Heart left ventricle (tissue), 16 donors: ENCODE measurements at regions not wholly inside any gene's neighbourhood (a gene's known extent, or its start where the extent isn't known, plus 50 kb on each side); places are given as distances from the start of the nearest gene placed in this dataset.
"Not testable (repeated sequence)": the region's sequence is repeated elsewhere in the genome, so short reads cannot be mapped to it uniquely, and the experiment has no call there.

Experiments
- ATAC-seq, 4 donors: fragments of 200-7000 bp; cut with Tn5 transposase; one replicate each; pipeline ENCODE4 v1.9.1; 2020 to 2022; ENCODE audit warnings: moderate library complexity in 4 of 4, mild to moderate bottlenecking in 3 of 4, moderate number of reproducible peaks in 1 of 4
- DNase-seq, 5 donors: peaks; one replicate each; pipeline ENCODE4 v3.0.0-alpha.2; 2020
- H3K27ac ChIP-seq, 12 donors: fragments of 200-600 bp; sonication (generic) in 4 of 12; one replicate each; pipeline versions ENCODE4 v1.5.0 to v1.8.0; 2016 to 2022; ENCODE audit warnings: mild to moderate bottlenecking in 2 of 12
- H3K27me3 ChIP-seq, 9 donors: fragments of 200-600 bp; sonication (generic) in 2 of 9; one replicate each; pipeline versions ENCODE4 v1.5.1 to v1.8.0; 2016 to 2022; ENCODE audit warnings: mild to moderate bottlenecking in 3 of 9
- H3K36me3 ChIP-seq, 9 donors: fragments of 200-600 bp; sonication (generic) in 2 of 9; one replicate each; pipeline versions ENCODE4 v1.5.0 to v1.8.0; 2018 to 2022; ENCODE audit warnings: mild to moderate bottlenecking in 2 of 9
- H3K4me1 ChIP-seq, 12 donors: fragments of 200-600 bp; sonication (generic) in 4 of 12; one replicate each; pipeline versions ENCODE4 v1.5.0 to v1.8.0; 2016 to 2022; ENCODE audit warnings: mild to moderate bottlenecking in 3 of 12
- H3K4me3 ChIP-seq, 12 donors: fragments of 200-600 bp; sonication (generic) in 4 of 12; one replicate each; pipeline versions ENCODE4 v1.5.0 to v1.8.0; 2017 to 2022; ENCODE audit warnings: mild to moderate bottlenecking in 9 of 12, moderate library complexity in 4 of 12
- H3K9me3 ChIP-seq, 12 donors: fragments of 200-600 bp; sonication (generic) in 4 of 12; one replicate each; pipeline versions ENCODE4 v1.5.0 to v1.8.0; 2016 to 2022; ENCODE audit warnings: mild to moderate bottlenecking in 1 of 12
- CTCF ChIP-seq, 12 donors: fragments of 200-600 bp; sonication (generic) in 4 of 12; IDR thresholded peaks; one replicate each; pipeline versions ENCODE4 v1.5.0 to v1.8.0; 2018 to 2022; ENCODE audit warnings: antibody characterized with exemption in 12 of 12, mild to moderate bottlenecking in 5 of 12
- POLR2A ChIP-seq, 2 donors: fragments of 450-650 bp; IDR thresholded peaks; one replicate each; pipeline ENCODE4 v1.6.1; 2017; ENCODE audit warnings: antibody characterized with exemption in 2 of 2, mild to moderate bottlenecking in 2 of 2, moderate library complexity in 2 of 2
- WGBS, 4 donors: extraction: QIAGEN DNeasy Blood & Tissue Kit in 2 of 4; methylation state at CpG; one replicate each; pipeline versions ENCODE4 v1.1.5 to v1.1.7; 2013 to 2018; 5-methylcytosine and 5-hydroxymethylcytosine counted together
- intact Hi-C, 10 donors: fragments of 100-400 bp; cut with DNase I; formaldehyde crosslinking; loops; one replicate each; pipeline versions ENCODE4 v1.11.1 to v1.14.2; 2022
- donor health status: ischemic (EF 13 %, LVEDD 7.1; RV severe dilation, severe dysfunction).
- donor health status: healthy with polysubstance abuse.
- donor health status: DM: no; HTN: yes; CAD: no.
- donor health status: DM: no; HTN: no; CAD: no.
- donor health status: ischemic (EF 25% LVEDD 6.9; RV normal size, moderate dysfunction).
- donor health status: ischemic (EF 25% LVEDD 5.7; RV mildly dilated, moderate dysfunction).
- donor health status: healthy.
- donor health status: DM: yes; HTN: yes; CAD: no.
- donor health status: ischemic (EF 35%, LVEDD 5.7; RV mildly dilated, moderate dysfunction).
- donor health status: nonischemic (EF 11% LVEDD 7.7; RV severe dilation, severe dysfunction).
- donor health status: DM: yes; HTN: yes; CAD: no.
- donor health status: PGD.
- donor health status: ischemic (EF 29% LVEDD 5.4; RV normal size, mild dysfunction).
- donor health status: nonischemic (EF 23%, LVEDD 6.1; RV moderate dilation, normal function).

GRCh38 chr3:48101301-48101650 lies 85.1 kb upstream of the MAP4 start:
- H3K36me3 ChIP-seq, ATAC-seq, H3K9me3 ChIP-seq, H3K27me3 ChIP-seq, H3K4me1 ChIP-seq, DNase-seq, H3K27ac ChIP-seq, intact Hi-C loops, H3K4me3 ChIP-seq: not testable (repeated sequence)
- 98 to 100% (median 98%) methylated on average over 2 of the region's 2 CpGs for WGBS, 4 donors

- Histone ChIP-seq H3K36me3 (no peaks in the 10 kb centered on the region), H3K4me1 (peaks cover 0 to 12% (median 8%) of the 10 kb centered on the region in 12 donors), H3K9me3 (no peaks in the 10 kb centered on the region), H3K27ac (no peak overlapping the region), H3K27me3 (no peaks in the 10 kb centered on the region), H3K4me3 (no peak overlapping the region)
- intact Hi-C loops: loop anchor here in 2 of 10 donors (5.0 kb wide), 2 partner anchors 45 to 50 kb away; no protein-coding TSS in a partner anchor
- no peak for ATAC-seq
- 46 to 95% (median 48%) methylated on average over 2 of the region's 2 CpGs for WGBS, 4 donors
- TF ChIP-seq CTCF (IDR thresholded peaks at IDR 0.05) (no peak), POLR2A (IDR thresholded peaks at IDR 0.05) (no peak)
- DNase-seq: no peak
Measured at GRCh38 chr3:48092270-48092669, 76.1 kb upstream of the MAP4 start.

- Histone ChIP-seq H3K9me3 (no peaks in the 10 kb centered on the region), H3K4me3 (no peak overlapping the region), H3K27ac (peak overlapping the region in 1 of 12 donors; percentile 100), H3K4me1 (peaks cover 0 to 31% (median 26%) of the 10 kb centered on the region in 12 donors), H3K27me3 (no peaks in the 10 kb centered on the region), H3K36me3 (peaks cover 0 to 8% (median 0%) of the 10 kb centered on the region in 9 donors)
- WGBS, 4 donors: 91 to 98% (median 95%) methylated on average over 19 of the region's 19 CpGs
- DNase-seq (no peak), ATAC-seq (no peak)
- TF ChIP-seq CTCF (IDR thresholded peaks at IDR 0.05): no peak
- TF ChIP-seq POLR2A (IDR thresholded peaks at IDR 0.05): no peak
- intact Hi-C loops: loop anchor here in 2 of 10 donors (5.0 kb wide), 2 partner anchors 47 to 52 kb away; no protein-coding TSS in a partner anchor
Measured at GRCh38 chr3:48090166-48090939, 74.1 kb upstream of the MAP4 start.

- Histone ChIP-seq H3K9me3 (no peaks in the 10 kb centered on the region), H3K27ac (peak overlapping the region; percentile 90 to 100 (median 98)), H3K27me3 (no peaks in the 10 kb centered on the region), H3K36me3 (peaks cover 0 to 14% (median 0%) of the 10 kb centered on the region in 9 donors), H3K4me1 (peaks cover 0 to 44% (median 39%) of the 10 kb centered on the region in 12 donors), H3K4me3 (peak overlapping the region; percentile 55 to 100 (median 94))
- peak in 1 of 12 donors; percentile 10 for TF ChIP-seq CTCF (IDR thresholded peaks at IDR 0.05)
- peak; percentile 39 to 87 for TF ChIP-seq POLR2A (IDR thresholded peaks at IDR 0.05)
- ATAC-seq: peak; percentile 85 to 98 (median 94)
- intact Hi-C loops: loop anchor here in 8 of 10 donors (1.0 to 10.0 kb wide), 11 partner anchors 41 to 97 kb away; partner anchors contain the start of gene MAP4 (in 2 of the 8)
- WGBS, 4 donors: 0 to 1% (median 1%) methylated on average over 56 to 79 of the region's 79 CpGs
- DNase-seq: peak; percentile 97 to 99 (median 98)
Measured at GRCh38 chr3:48088749-48089466, 72.7 kb upstream of the MAP4 start.
